ENCODE measurements at regions not wholly inside any gene's neighbourhood (a gene's known extent, or its start where the extent isn't known, plus 50 kb on each side); places are given as distances from the start of the nearest gene placed in this dataset.

GRCh38 chr9:28961623-28962022 lies 1388.3 kb upstream of the C9orf72 start:
- in situ Hi-C loops (cut with MboI; ENCODE audit: low sequenced_read_pairs), result no loop called here
- no peaks in the 10 kb centered on the region for H3K79me1 ChIP-seq (ENCODE audit: low read depth in 1 of 2, low read length in 2 of 2)
- no peak overlapping the region for H3K14ac ChIP-seq (replicated peaks; ENCODE audit: low read depth, low read length)
- no peak overlapping the region for H3K56ac ChIP-seq (ENCODE audit: extremely low read depth, insufficient read depth, low read length)
- H4K20me1 ChIP-seq (ENCODE audit: insufficient read depth, low read length), result no peaks in the 10 kb centered on the region
- H2AK5ac ChIP-seq (ENCODE audit: low read depth, low read length), result no peak overlapping the region
- POLR2A ChIA-PET (ENCODE audit: unreplicated experiment), result no interaction called here
- no peaks in the 10 kb centered on the region for H3K27me3 ChIP-seq (ENCODE audit: control insufficient read depth, insufficient read depth, low read length)
- no peaks in the 10 kb centered on the region for H3K4me1 ChIP-seq (ENCODE audit: control insufficient read depth, insufficient read depth, low read length)
- no peak overlapping the region for H3K18ac ChIP-seq (ENCODE audit: low read depth, low read length)
- BruUV-seq (replicated peaks), result no TSS peak
- H2BK120ac ChIP-seq (ENCODE audit: low read depth, low read length), result no peak overlapping the region
- H3K9me3 ChIP-seq (ENCODE audit: control insufficient read depth, insufficient read depth, low read length), result no peaks in the 10 kb centered on the region
- no peaks in the 10 kb centered on the region for H3K36me3 ChIP-seq (ENCODE audit: control insufficient read depth, insufficient read depth, low read length)
- H4K8ac ChIP-seq (ENCODE audit: low read depth in 2 of 2, low read length in 2 of 2), result no peak overlapping the region
- intact Hi-C loops (cut with micrococcal nuclease), result no loop called here
- H2AFZ ChIP-seq (replicated peaks; ENCODE audit: low read length, poor library complexity), result no peak overlapping the region
- no peak overlapping the region for H3K4me3 ChIP-seq (ENCODE audit: insufficient read depth, low read depth, low read length)
- H4K91ac ChIP-seq (ENCODE audit: insufficient read depth, low read depth, low read length), result no peak overlapping the region
- H2BK20ac ChIP-seq (ENCODE audit: low read depth, low read length), result no peak overlapping the region
- no peak overlapping the region for H3K9ac ChIP-seq (ENCODE audit: low read depth, low read length)
- TF ChIP-seq BHLHE40 (IDR thresholded peaks at IDR 0.05; ENCODE audit: low read depth, low read length) (no peak), FOS (IDR thresholded peaks at IDR 0.05; ENCODE audit: low read depth, low read length) (no peak)
- TF ChIP-seq, protein P1, sequence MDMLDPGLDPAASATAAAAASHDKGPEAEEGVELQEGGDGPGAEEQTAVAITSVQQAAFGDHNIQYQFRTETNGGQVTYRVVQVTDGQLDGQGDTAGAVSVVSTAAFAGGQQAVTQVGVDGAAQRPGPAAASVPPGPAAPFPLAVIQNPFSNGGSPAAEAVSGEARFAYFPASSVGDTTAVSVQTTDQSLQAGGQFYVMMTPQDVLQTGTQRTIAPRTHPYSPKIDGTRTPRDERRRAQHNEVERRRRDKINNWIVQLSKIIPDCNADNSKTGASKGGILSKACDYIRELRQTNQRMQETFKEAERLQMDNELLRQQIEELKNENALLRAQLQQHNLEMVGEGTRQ (IDR thresholded peaks at IDR 0.05; ENCODE audit: low read depth, low read length), result no peak
- TF ChIP-seq, protein P2, sequence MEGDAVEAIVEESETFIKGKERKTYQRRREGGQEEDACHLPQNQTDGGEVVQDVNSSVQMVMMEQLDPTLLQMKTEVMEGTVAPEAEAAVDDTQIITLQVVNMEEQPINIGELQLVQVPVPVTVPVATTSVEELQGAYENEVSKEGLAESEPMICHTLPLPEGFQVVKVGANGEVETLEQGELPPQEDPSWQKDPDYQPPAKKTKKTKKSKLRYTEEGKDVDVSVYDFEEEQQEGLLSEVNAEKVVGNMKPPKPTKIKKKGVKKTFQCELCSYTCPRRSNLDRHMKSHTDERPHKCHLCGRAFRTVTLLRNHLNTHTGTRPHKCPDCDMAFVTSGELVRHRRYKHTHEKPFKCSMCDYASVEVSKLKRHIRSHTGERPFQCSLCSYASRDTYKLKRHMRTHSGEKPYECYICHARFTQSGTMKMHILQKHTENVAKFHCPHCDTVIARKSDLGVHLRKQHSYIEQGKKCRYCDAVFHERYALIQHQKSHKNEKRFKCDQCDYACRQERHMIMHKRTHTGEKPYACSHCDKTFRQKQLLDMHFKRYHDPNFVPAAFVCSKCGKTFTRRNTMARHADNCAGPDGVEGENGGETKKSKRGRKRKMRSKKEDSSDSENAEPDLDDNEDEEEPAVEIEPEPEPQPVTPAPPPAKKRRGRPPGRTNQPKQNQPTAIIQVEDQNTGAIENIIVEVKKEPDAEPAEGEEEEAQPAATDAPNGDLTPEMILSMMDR (conservative IDR thresholded peaks at IDR 0.05; ENCODE audit: low read depth, low read length), result no peak
- no CpG with 5 or more reads among the region's 3 CpGs for WGBS, 2 experiments (ENCODE audit: extremely low coverage in 2 of 2, insufficient read length in 1 of 2)
- no peak for ATAC-seq (ENCODE audit: low read depth)
- H3K9me1 ChIP-seq (ENCODE audit: insufficient read depth, low read length), result no peaks in the 10 kb centered on the region
- H2AK9ac ChIP-seq (replicated peaks; ENCODE audit: low read depth, low read length, poor library complexity), result no peak overlapping the region
- no peak for DNase-seq
- no peak overlapping the region for H4K5ac ChIP-seq (ENCODE audit: low read depth, low read length)
- H2BK5ac ChIP-seq (ENCODE audit: low read depth, low read length, poor library complexity, severe bottlenecking), result no peak overlapping the region
- H3K4me2 ChIP-seq (ENCODE audit: low read depth, low read length), result no peak overlapping the region
- no peak overlapping the region for H3K27ac ChIP-seq (ENCODE audit: insufficient read depth, low read length)
- H3K23ac ChIP-seq (ENCODE audit: low read depth, low read length), result no peak overlapping the region
- no peak overlapping the region for H3K4ac ChIP-seq (ENCODE audit: low read depth, low read length)
- dilution Hi-C loops (cut with HindIII; ENCODE audit: low sequenced_read_pairs, unreplicated experiment), result no loop called here
- no peak overlapping the region for H2BK15ac ChIP-seq (ENCODE audit: low read depth, low read length)
- CTCF ChIA-PET, result no interaction called here
